ENCODE measurements at regions not wholly inside any gene's neighbourhood (a gene's known extent, or its start where the extent isn't known, plus 50 kb on each side); places are given as distances from the start of the nearest gene placed in this dataset.

- DNase-seq (no peak), FAIRE-seq (no peak)
- H3K36me3 ChIP-seq (ENCODE audit: control insufficient read depth in 2 of 3, insufficient read depth in 3 of 3, low read length in 3 of 3), result no peaks in the 10 kb centered on the region
- no peak overlapping the region for H3K4me3 ChIP-seq (ENCODE audit: low read length in 3 of 3)
- TF ChIP-seq CTCF (IDR thresholded peaks at IDR 0.05; ENCODE audit: borderline replicate concordance, extremely low read depth, insufficient read depth), result no peak
- H3K4me1 ChIP-seq (ENCODE audit: control insufficient read depth in 2 of 3, insufficient read depth in 2 of 3, low read depth in 1 of 3, low read length in 3 of 3), result no peaks in the 10 kb centered on the region
- H3K9ac ChIP-seq (ENCODE audit: low read length in 3 of 3), result no peak overlapping the region
- H3K27ac ChIP-seq (ENCODE audit: low read depth in 2 of 2, low read length in 2 of 2), result no peak overlapping the region
- intact Hi-C loops (cut with DNase I), result no loop called here
- H3K9me3 ChIP-seq (ENCODE audit: control insufficient read depth in 2 of 3, insufficient read depth in 1 of 3, low read length in 3 of 3), result no peaks in the 10 kb centered on the region
- no peaks in the 10 kb centered on the region for H3K27me3 ChIP-seq (ENCODE audit: control insufficient read depth, insufficient read depth, low read length)
Observed at GRCh38 chr4:155489271-155489670, 112.5 kb upstream of the MAP9 start.

DNA sequence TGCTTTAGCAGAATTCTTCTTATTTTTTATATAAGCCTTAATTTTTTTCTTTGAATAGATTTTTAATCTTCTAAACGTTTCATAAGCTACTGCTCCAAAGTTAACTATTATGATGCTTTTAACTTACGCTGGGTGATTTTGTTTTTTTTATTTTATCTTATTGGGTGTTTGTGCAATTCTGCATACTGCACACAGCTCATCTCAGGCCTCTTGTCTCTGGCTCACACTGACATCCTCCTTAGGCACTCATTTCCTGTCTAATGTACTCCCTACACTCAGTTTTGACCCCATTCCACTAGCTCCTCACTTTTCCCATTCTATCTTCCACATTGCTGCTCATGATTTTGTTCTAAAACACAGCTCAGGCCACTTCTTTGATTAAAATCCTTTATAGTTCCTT is 111.9 kb upstream of the MAP9 start:
- intact Hi-C loops (cut with DNase I), result no loop called here
- Histone ChIP-seq H3K4me3 (ENCODE audit: low read length in 3 of 3) (no peak overlapping the region), H3K36me3 (ENCODE audit: control insufficient read depth in 2 of 3, insufficient read depth in 3 of 3, low read length in 3 of 3) (no peaks in the 10 kb centered on the region), H3K4me1 (ENCODE audit: control insufficient read depth in 2 of 3, insufficient read depth in 2 of 3, low read depth in 1 of 3, low read length in 3 of 3) (no peaks in the 10 kb centered on the region), H3K9ac (ENCODE audit: low read length in 3 of 3) (no peak overlapping the region), H3K9me3 (ENCODE audit: control insufficient read depth in 2 of 3, insufficient read depth in 1 of 3, low read length in 3 of 3) (no peaks in the 10 kb centered on the region), H3K27ac (ENCODE audit: low read depth in 2 of 2, low read length in 2 of 2) (no peak overlapping the region), H3K27me3 (ENCODE audit: control insufficient read depth, insufficient read depth, low read length) (no peaks in the 10 kb centered on the region)
- FAIRE-seq (no peak), DNase-seq (no peak)
- TF ChIP-seq CTCF (IDR thresholded peaks at IDR 0.05; ENCODE audit: borderline replicate concordance, extremely low read depth, insufficient read depth), result no peak

GRCh38 chr4:155487210-155487609 is 110.4 kb upstream of the MAP9 start:
- Histone ChIP-seq H3K27ac (ENCODE audit: low read depth in 2 of 2, low read length in 2 of 2) (no peak overlapping the region), H3K27me3 (ENCODE audit: control insufficient read depth, insufficient read depth, low read length) (no peaks in the 10 kb centered on the region), H3K4me3 (ENCODE audit: low read length in 3 of 3) (no peak overlapping the region), H3K4me1 (ENCODE audit: control insufficient read depth in 2 of 3, insufficient read depth in 2 of 3, low read depth in 1 of 3, low read length in 3 of 3) (no peaks in the 10 kb centered on the region), H3K9me3 (ENCODE audit: control insufficient read depth in 2 of 3, insufficient read depth in 1 of 3, low read length in 3 of 3) (no peaks in the 10 kb centered on the region), H3K9ac (ENCODE audit: low read length in 3 of 3) (no peak overlapping the region), H3K36me3 (ENCODE audit: control insufficient read depth in 2 of 3, insufficient read depth in 3 of 3, low read length in 3 of 3) (no peaks in the 10 kb centered on the region)
- no peak for FAIRE-seq
- no peak for TF ChIP-seq CTCF (IDR thresholded peaks at IDR 0.05; ENCODE audit: borderline replicate concordance, extremely low read depth, insufficient read depth)
- no peak for DNase-seq
- intact Hi-C loops (cut with DNase I), result no loop called here

DNA sequence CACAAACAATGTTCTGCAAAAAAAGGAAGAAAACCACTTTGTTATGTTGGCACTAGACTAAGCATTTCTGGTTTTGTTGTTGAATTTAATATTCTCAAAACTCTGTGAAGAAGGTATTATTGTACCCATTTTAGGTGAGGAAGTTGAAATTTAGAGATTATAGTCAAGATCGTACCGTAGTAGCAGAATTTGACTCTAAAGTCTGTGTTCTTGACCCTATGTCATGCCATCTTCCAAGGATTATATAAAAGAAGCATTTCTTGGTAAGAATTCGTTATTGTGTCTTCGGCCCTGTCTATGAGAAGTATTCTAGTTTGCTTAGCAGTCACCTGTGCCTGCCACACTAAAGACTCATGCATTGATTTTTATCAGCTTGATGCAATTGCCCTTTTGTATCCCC is 104.4 kb upstream of the MAP9 start:
- TF ChIP-seq CTCF (IDR thresholded peaks at IDR 0.05; ENCODE audit: borderline replicate concordance, extremely low read depth, insufficient read depth), result no peak
- intact Hi-C loops (cut with DNase I), result no loop called here
- H3K9me3 ChIP-seq (ENCODE audit: control insufficient read depth in 2 of 3, insufficient read depth in 1 of 3, low read length in 3 of 3), result no peaks in the 10 kb centered on the region
- no peak overlapping the region for H3K9ac ChIP-seq (ENCODE audit: low read length in 3 of 3)
- H3K36me3 ChIP-seq (ENCODE audit: control insufficient read depth in 2 of 3, insufficient read depth in 3 of 3, low read length in 3 of 3), result no peaks in the 10 kb centered on the region
- no peaks in the 10 kb centered on the region for H3K27me3 ChIP-seq (ENCODE audit: control insufficient read depth, insufficient read depth, low read length)
- H3K4me1 ChIP-seq (ENCODE audit: control insufficient read depth in 2 of 3, insufficient read depth in 2 of 3, low read depth in 1 of 3, low read length in 3 of 3), result no peaks in the 10 kb centered on the region
- no peak overlapping the region for H3K27ac ChIP-seq (ENCODE audit: low read depth in 2 of 2, low read length in 2 of 2)
- no peak overlapping the region for H3K4me3 ChIP-seq (ENCODE audit: low read length in 3 of 3)
- no peak for DNase-seq
- no peak for FAIRE-seq
